ENCODE measurements at regions not wholly inside any gene's neighbourhood (a gene's known extent, or its start where the extent isn't known, plus 50 kb on each side); places are given as distances from the start of the nearest gene placed in this dataset.
A peak's percentile ranks its signal among the peaks of the same experiment; 100 is the strongest.

DNA sequence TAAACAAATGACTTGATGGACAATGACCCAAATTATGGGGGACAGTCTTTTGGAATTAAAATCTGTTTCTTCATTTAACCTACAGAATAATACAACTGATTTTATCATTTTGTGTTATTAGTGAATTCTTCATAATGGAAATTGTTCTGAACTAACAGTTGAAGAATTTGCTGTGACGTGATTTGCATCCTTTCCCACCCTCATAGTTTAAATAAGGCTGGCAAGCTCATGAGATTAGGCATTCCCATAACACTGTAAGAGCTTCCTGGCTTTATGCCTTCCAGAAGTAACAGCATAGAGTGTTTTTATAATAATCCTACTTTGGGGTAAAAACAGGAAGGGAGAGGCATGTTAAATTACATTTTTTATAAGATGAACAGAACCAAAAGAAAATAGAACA is 95.7 kb downstream of the ATP6V1G3 start:
- TF ChIP-seq, protein P1, sequence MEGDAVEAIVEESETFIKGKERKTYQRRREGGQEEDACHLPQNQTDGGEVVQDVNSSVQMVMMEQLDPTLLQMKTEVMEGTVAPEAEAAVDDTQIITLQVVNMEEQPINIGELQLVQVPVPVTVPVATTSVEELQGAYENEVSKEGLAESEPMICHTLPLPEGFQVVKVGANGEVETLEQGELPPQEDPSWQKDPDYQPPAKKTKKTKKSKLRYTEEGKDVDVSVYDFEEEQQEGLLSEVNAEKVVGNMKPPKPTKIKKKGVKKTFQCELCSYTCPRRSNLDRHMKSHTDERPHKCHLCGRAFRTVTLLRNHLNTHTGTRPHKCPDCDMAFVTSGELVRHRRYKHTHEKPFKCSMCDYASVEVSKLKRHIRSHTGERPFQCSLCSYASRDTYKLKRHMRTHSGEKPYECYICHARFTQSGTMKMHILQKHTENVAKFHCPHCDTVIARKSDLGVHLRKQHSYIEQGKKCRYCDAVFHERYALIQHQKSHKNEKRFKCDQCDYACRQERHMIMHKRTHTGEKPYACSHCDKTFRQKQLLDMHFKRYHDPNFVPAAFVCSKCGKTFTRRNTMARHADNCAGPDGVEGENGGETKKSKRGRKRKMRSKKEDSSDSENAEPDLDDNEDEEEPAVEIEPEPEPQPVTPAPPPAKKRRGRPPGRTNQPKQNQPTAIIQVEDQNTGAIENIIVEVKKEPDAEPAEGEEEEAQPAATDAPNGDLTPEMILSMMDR (IDR thresholded peaks at IDR 0.05; ENCODE audit: control insufficient read depth, insufficient read depth, low read depth, low read length, missing control alignments), result no peak
- DNase-seq (ENCODE audit: low read depth), result peak; percentile 37
- H3K4me3 ChIP-seq (ENCODE audit: control insufficient read depth, low read depth, low read length), result no peak overlapping the region

GRCh38 chr1:198443365-198444233 is 96.9 kb downstream of the ATP6V1G3 start:
- TF ChIP-seq, protein P1 (IDR thresholded peaks at IDR 0.05; ENCODE audit: control insufficient read depth, insufficient read depth, low read depth, low read length, missing control alignments), result no peak
- DNase-seq (ENCODE audit: low read depth), result peak; percentile 78
- H3K4me3 ChIP-seq (ENCODE audit: control insufficient read depth, low read depth, low read length), result no peak overlapping the region

GRCh38 chr1:198440842-198441241 is 99.6 kb downstream of the ATP6V1G3 start:
- DNase-seq (ENCODE audit: low read depth), result no peak
- no peak overlapping the region for H3K4me3 ChIP-seq (ENCODE audit: control insufficient read depth, low read depth, low read length)
- TF ChIP-seq, protein P1 (IDR thresholded peaks at IDR 0.05; ENCODE audit: control insufficient read depth, insufficient read depth, low read depth, low read length, missing control alignments), result no peak

GRCh38 chr1:198437332-198437731 is 103.1 kb downstream of the ATP6V1G3 start:
- H3K4me3 ChIP-seq (ENCODE audit: control insufficient read depth, low read depth, low read length), result no peak overlapping the region
- TF ChIP-seq, protein P1 (IDR thresholded peaks at IDR 0.05; ENCODE audit: control insufficient read depth, insufficient read depth, low read depth, low read length, missing control alignments), result no peak
- DNase-seq (ENCODE audit: low read depth), result no peak

- DNase-seq (ENCODE audit: low read depth), result no peak
- H3K4me3 ChIP-seq (ENCODE audit: control insufficient read depth, low read depth, low read length), result no peak overlapping the region
- TF ChIP-seq, protein P1 (IDR thresholded peaks at IDR 0.05; ENCODE audit: control insufficient read depth, insufficient read depth, low read depth, low read length, missing control alignments), result no peak
Observed at GRCh38 chr1:198436276-198436675, 104.2 kb downstream of the ATP6V1G3 start.

GRCh38 chr1:198435056-198435455 is 105.4 kb downstream of the ATP6V1G3 start:
- H3K4me3 ChIP-seq (ENCODE audit: control insufficient read depth, low read depth, low read length), result no peak overlapping the region
- TF ChIP-seq, protein P1 (IDR thresholded peaks at IDR 0.05; ENCODE audit: control insufficient read depth, insufficient read depth, low read depth, low read length, missing control alignments), result no peak
- no peak for DNase-seq (ENCODE audit: low read depth)

Data from AG09309 (cell line).